ENCODE measurements at regions not wholly inside any gene's neighbourhood (a gene's known extent, or its start where the extent isn't known, plus 50 kb on each side); places are given as distances from the start of the nearest gene placed in this dataset.

DNA sequence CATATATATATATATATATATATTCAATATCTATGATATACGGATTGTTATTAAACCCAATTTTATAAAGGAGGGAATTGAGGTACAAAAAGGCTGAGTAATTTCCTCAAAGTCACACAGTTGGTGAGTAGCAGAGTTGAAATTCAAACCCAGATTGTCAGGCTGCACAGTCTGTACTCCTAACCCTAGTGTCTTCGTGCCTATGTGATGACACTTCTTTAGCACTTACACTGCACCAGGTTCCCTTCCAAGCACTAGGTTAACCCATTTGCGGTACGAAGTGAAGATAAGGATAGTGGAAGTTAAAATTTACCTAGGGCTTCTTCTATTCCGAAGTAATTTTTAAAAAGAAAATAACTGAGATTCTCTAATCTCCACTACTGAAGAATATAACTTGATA is 125.1 kb upstream of the TSPAN8 start:
- no peak overlapping the region for H2AFZ ChIP-seq (ENCODE audit: low read depth, low read length)
- H4K20me1 ChIP-seq (replicated peaks; ENCODE audit: control insufficient read depth, extremely low read depth, insufficient read depth, low read length), result no peaks in the 10 kb centered on the region
- BruUV-seq (replicated peaks), result no TSS peak
- no peak overlapping the region for H3K4me3 ChIP-seq (replicated peaks in 1 of 3; ENCODE audit: insufficient read depth in 1 of 3, low read depth in 1 of 3, low read length in 3 of 3)
- DNase-seq (ENCODE audit: low read depth, low spot score) (no peak), FAIRE-seq (no peak)
- dilution Hi-C loops (cut with MboI; ENCODE audit: extremely low pct_ligation_motif_present, low sequenced_read_pairs), result no loop called here
- H3K36me3 ChIP-seq (ENCODE audit: control insufficient read depth in 2 of 2, extremely low read depth in 1 of 2, insufficient read depth in 2 of 2, low read length in 2 of 2), result no peaks in the 10 kb centered on the region
- H3K9ac ChIP-seq (replicated peaks; ENCODE audit: extremely low read depth, insufficient read depth, low read length), result no peak overlapping the region
- H3K27me3 ChIP-seq (ENCODE audit: control insufficient read depth in 2 of 2, insufficient read depth in 2 of 2, low read length in 2 of 2), result no peaks in the 10 kb centered on the region
- H3K27ac ChIP-seq (ENCODE audit: insufficient read depth, low read depth, low read length), result no peak overlapping the region
- no peak overlapping the region for H3K4me2 ChIP-seq (ENCODE audit: insufficient read depth, low read length)
- H3K9me3 ChIP-seq (replicated peaks; ENCODE audit: control insufficient read depth, insufficient read depth, low read length), result no peaks in the 10 kb centered on the region
- no peaks in the 10 kb centered on the region for H3K79me2 ChIP-seq (ENCODE audit: control insufficient read depth, insufficient read depth, low read length)
- intact Hi-C loops (cut with micrococcal nuclease), result no loop called here
- no peaks in the 10 kb centered on the region for H3K9me1 ChIP-seq (replicated peaks; ENCODE audit: control insufficient read depth, extremely low read depth, insufficient read depth, low read length)
- no peaks in the 10 kb centered on the region for H3K4me1 ChIP-seq (ENCODE audit: control insufficient read depth, extremely low read depth, insufficient read depth, low read length)
- no peak for TF ChIP-seq GATA2 (IDR thresholded peaks at IDR 0.05; ENCODE audit: insufficient read depth, insufficient read length, low read depth, low read length)
- TF ChIP-seq, protein P1, sequence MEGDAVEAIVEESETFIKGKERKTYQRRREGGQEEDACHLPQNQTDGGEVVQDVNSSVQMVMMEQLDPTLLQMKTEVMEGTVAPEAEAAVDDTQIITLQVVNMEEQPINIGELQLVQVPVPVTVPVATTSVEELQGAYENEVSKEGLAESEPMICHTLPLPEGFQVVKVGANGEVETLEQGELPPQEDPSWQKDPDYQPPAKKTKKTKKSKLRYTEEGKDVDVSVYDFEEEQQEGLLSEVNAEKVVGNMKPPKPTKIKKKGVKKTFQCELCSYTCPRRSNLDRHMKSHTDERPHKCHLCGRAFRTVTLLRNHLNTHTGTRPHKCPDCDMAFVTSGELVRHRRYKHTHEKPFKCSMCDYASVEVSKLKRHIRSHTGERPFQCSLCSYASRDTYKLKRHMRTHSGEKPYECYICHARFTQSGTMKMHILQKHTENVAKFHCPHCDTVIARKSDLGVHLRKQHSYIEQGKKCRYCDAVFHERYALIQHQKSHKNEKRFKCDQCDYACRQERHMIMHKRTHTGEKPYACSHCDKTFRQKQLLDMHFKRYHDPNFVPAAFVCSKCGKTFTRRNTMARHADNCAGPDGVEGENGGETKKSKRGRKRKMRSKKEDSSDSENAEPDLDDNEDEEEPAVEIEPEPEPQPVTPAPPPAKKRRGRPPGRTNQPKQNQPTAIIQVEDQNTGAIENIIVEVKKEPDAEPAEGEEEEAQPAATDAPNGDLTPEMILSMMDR (IDR thresholded peaks at IDR 0.05; ENCODE audit: extremely low read depth in 1 of 2, insufficient read depth in 1 of 2, low read depth in 1 of 2, low read length in 2 of 2), result no peak
- TF ChIP-seq JUN (IDR thresholded peaks at IDR 0.05; ENCODE audit: borderline replicate concordance, insufficient read depth, insufficient read length, low read depth), result no peak
- TF ChIP-seq POLR2AphosphoS5 (IDR thresholded peaks at IDR 0.05; ENCODE audit: insufficient read depth, low read depth, low read length), result no peak
- TF ChIP-seq, protein P2, sequence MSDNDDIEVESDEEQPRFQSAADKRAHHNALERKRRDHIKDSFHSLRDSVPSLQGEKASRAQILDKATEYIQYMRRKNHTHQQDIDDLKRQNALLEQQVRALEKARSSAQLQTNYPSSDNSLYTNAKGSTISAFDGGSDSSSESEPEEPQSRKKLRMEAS (IDR thresholded peaks at IDR 0.05; ENCODE audit: insufficient read depth, insufficient read length), result no peak
- TF ChIP-seq FOS (IDR thresholded peaks at IDR 0.05; ENCODE audit: borderline replicate concordance, insufficient read depth, low read length), result no peak
- no peak for TF ChIP-seq POLR2A (IDR thresholded peaks at IDR 0.05; ENCODE audit: low read depth, low read length)
- no peak for TF ChIP-seq MYC (IDR thresholded peaks at IDR 0.05; ENCODE audit: low read depth, low read length)
- TF ChIP-seq EZH2 (IDR thresholded peaks at IDR 0.05; ENCODE audit: borderline replicate concordance, low read depth, low read length, severe bottlenecking), result no peak
- POLR2A ChIA-PET, result no interaction called here
- CTCF ChIA-PET, result no interaction called here
